Breast epithelium (tissue), 4 donors: ENCODE measurements at regions not wholly inside any gene's neighbourhood (a gene's known extent, or its start where the extent isn't known, plus 50 kb on each side); places are given as distances from the start of the nearest gene placed in this dataset.

Experiments used
- DNase-seq, 2 donors: peaks; one replicate each; pipeline ENCODE4 v3.0.0-alpha.2; 2019; ENCODE audit warnings: low spot score in 2 of 2
- H3K27ac ChIP-seq, 2 donors: fragments of 200-600 bp; sonication (generic) in 1 of 2; one replicate each; pipeline ENCODE4 v1.5.1; 2016 to 2019; ENCODE audit warnings: mild to moderate bottlenecking in 1 of 2
- H3K27me3 ChIP-seq, 2 donors: fragments of 200-600 bp; sonication (generic) in 1 of 2; one replicate each; pipeline versions ENCODE4 v1.5.1 to v1.6.0; 2017 to 2019; ENCODE audit warnings: control low read depth in 1 of 2, mild to moderate bottlenecking in 1 of 2
- H3K36me3 ChIP-seq: fragments of 200-600 bp; one replicate; pipeline ENCODE4 v1.5.1; 2019
- H3K4me1 ChIP-seq, 2 donors: fragments of 200-600 bp; sonication (generic); one replicate each; pipeline ENCODE4 v1.5.1; 2016 to 2019; ENCODE audit warnings: control low read depth in 1 of 2
- H3K4me3 ChIP-seq, 3 donors: fragments of 200-600 bp; sonication (generic); 1 replicate in 2 of 3; 2 replicates in 1 of 3; pipeline ENCODE4 v1.5.1; 2016 to 2019; ENCODE audit warnings: mild to moderate bottlenecking in 3 of 3, moderate library complexity in 2 of 3
- H3K9me3 ChIP-seq, 2 donors: fragments of 200-600 bp; sonication (generic) in 1 of 2; one replicate each; pipeline ENCODE4 v1.5.1; 2016 to 2019; ENCODE audit warnings: control low read depth in 1 of 2
- POLR2A ChIP-seq: fragments of 450-650 bp; IDR thresholded peaks from one replicate; pipeline ENCODE4 v1.6.1; 2016; ENCODE audit warnings: antibody characterized with exemption, mild to moderate bottlenecking, moderate library complexity
- POLR2AphosphoS5 ChIP-seq, 3 donors: sonication (generic); formaldehyde crosslinking; IDR thresholded peaks; one replicate each; pipeline ENCODE4 v1.6.1; 2017; ENCODE audit warnings: antibody characterized with exemption in 3 of 3
- intact Hi-C: fragments of 100-400 bp; cut with DNase I; formaldehyde crosslinking; loops from one replicate; pipeline ENCODE4 v1.15.1; 2023; ENCODE audit warnings: low total_unique reads
- TF ChIP-seq, protein P1 (sequence below), 3 donors: fragments of 450-650 bp; IDR thresholded peaks; one replicate each; pipeline ENCODE4 v1.5.1; 2016 to 2017; ENCODE audit warnings: antibody characterized with exemption in 3 of 3, mild to moderate bottlenecking in 3 of 3, moderate library complexity in 3 of 3

DNA sequence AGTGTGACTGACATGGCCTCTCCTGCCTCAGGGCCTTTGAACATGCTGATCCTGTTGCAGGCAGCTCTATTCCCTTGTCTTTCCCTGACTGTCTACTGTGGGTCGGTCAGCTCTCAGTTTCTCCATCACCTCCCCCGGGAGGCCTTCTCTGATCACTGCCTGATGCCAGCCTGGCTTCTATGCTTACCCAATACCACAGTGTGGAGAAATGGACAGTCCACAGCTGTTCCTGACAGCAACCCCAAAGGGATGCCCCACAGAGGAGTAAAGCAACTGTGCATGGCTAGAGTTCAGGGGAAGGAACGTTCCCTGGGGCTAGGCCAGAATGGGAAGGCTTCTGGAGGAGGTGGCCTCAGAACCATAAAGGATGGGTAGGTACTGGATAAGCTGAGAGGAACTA, 354.3 kb downstream of the MIAT start:
- Histone ChIP-seq H3K36me3 (no peaks in the 10 kb centered on the region), H3K27ac (no peak overlapping the region), H3K4me3 (no peak overlapping the region), H3K27me3 (peaks cover 0 to 4% of the 10 kb centered on the region in 2 donors), H3K4me1 (no peaks in the 10 kb centered on the region), H3K9me3 (no peaks in the 10 kb centered on the region)
- intact Hi-C loops, result no loop called here
- no peak for DNase-seq
- TF ChIP-seq POLR2AphosphoS5 (IDR thresholded peaks at IDR 0.05) (no peak), POLR2A (no peak)
- TF ChIP-seq, protein P1, sequence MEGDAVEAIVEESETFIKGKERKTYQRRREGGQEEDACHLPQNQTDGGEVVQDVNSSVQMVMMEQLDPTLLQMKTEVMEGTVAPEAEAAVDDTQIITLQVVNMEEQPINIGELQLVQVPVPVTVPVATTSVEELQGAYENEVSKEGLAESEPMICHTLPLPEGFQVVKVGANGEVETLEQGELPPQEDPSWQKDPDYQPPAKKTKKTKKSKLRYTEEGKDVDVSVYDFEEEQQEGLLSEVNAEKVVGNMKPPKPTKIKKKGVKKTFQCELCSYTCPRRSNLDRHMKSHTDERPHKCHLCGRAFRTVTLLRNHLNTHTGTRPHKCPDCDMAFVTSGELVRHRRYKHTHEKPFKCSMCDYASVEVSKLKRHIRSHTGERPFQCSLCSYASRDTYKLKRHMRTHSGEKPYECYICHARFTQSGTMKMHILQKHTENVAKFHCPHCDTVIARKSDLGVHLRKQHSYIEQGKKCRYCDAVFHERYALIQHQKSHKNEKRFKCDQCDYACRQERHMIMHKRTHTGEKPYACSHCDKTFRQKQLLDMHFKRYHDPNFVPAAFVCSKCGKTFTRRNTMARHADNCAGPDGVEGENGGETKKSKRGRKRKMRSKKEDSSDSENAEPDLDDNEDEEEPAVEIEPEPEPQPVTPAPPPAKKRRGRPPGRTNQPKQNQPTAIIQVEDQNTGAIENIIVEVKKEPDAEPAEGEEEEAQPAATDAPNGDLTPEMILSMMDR (IDR thresholded peaks at IDR 0.05), result no peak

DNA sequence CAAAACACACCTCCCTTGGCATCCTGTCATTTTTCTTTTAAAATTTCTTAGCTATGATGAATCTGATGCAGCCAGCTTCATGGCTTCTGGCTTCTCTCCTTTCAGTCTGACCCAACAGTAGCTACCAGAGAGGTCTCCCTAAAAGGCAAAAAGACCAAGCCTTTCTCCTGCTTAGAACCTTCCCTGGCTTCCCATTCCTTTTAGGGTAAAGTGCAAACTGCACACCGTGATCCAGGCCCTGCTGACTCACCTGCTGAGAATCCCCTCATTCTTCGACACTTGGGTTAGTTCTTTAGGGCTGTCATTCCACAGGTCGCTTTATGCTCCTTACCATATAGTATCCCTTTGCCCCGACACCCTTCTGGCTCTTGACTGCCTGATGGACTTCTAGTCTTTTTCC, 362.4 kb downstream of the MIAT start:
- Histone ChIP-seq H3K36me3 (no peaks in the 10 kb centered on the region), H3K4me3 (no peak overlapping the region), H3K27me3 (peaks cover 0 to 8% of the 10 kb centered on the region in 2 donors), H3K27ac (no peak overlapping the region), H3K9me3 (no peaks in the 10 kb centered on the region), H3K4me1 (no peaks in the 10 kb centered on the region)
- TF ChIP-seq POLR2A, result no peak
- TF ChIP-seq, protein P1 (IDR thresholded peaks at IDR 0.05), result no peak
- TF ChIP-seq POLR2AphosphoS5 (IDR thresholded peaks at IDR 0.05), result no peak
- DNase-seq, result no peak
- intact Hi-C loops, result no loop called here

DNA sequence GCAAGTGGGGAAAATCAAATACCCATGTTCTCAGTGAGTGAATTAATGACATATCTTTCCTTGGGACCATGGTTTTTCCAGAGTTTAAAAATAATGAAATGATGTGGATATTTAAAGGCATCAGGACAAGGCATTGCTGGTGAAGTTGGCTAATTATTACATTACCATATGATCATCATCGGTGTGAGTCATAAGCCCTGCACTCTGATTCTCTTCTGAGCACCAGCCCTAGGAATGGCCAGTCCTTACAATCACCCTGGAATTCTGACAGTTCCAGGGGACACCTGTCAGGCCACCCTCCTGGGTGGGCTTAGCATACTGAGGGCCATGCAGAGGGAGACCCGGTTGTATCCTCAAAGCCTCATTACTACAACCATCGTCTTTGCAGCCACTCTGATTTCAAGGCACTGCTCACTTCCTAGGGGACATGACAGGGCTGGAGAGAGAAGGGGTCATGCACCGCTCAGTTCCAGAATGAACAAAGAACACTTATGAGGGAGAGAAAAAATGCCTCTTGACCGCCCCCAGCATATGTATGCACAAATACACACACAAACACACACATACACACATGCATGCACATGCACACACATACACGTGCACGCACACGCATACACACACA, 365.0 kb downstream of the MIAT start:
- no peak for DNase-seq
- no peaks in the 10 kb centered on the region for H3K4me1 ChIP-seq
- H3K9me3 ChIP-seq, result no peaks in the 10 kb centered on the region
- H3K27ac ChIP-seq, result no peak overlapping the region
- no peak overlapping the region for H3K4me3 ChIP-seq
- intact Hi-C loops, result no loop called here
- peaks cover 0 to 8% of the 10 kb centered on the region in 2 donors for H3K27me3 ChIP-seq
- no peaks in the 10 kb centered on the region for H3K36me3 ChIP-seq
- TF ChIP-seq POLR2AphosphoS5 (IDR thresholded peaks at IDR 0.05), result no peak
- TF ChIP-seq, protein P1 (IDR thresholded peaks at IDR 0.05), result no peak
- no peak for TF ChIP-seq POLR2A

DNA sequence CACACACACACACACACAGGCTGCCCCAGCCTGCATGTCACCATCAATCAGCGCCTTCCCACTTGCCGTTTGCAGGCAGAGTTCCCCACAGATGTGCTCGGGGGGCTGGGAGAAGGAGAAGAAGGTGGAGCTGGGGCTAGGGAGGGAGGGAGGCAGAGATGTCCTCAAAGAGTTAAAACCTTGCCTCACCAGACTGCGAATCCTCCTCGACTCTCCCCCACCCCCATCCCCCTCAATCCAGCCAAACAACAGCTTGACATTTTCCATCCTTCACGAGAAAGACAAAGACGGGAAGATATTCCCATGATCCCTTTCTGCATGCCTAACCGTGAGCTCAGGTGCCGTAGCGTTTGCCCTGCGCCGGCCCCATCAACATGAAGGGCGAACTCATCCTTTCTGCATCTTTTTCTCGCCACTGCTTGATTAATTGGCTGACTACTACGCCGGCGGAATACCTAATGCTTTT, 365.5 kb downstream of the MIAT start:
- intact Hi-C loops, result no loop called here
- TF ChIP-seq POLR2A (no peak), POLR2AphosphoS5 (IDR thresholded peaks at IDR 0.05) (no peak)
- TF ChIP-seq, protein P1 (IDR thresholded peaks at IDR 0.05), result no peak

DNA sequence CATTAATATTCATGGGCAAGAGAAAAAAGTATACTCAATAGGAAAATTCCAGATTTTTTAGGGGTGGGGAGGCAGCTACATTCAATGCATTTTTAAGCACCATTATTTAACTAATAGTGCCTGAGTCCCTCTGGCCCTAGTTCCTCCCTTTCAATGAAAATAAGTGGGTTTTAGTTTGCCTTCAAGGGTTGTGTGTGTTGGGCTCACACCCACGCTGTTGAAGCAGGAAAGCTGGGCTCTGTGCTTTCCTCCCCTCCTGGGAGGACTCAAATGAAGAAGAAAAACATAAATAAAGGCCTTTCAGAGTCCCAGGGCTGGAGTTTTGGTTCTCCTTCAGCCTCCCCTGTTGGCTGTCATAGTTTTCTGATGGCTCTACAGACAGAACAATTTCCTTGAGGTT, 366.2 kb downstream of the MIAT start:
- no peak overlapping the region for H3K27ac ChIP-seq
- no peak overlapping the region for H3K4me3 ChIP-seq
- intact Hi-C loops, result no loop called here
- TF ChIP-seq, protein P1 (IDR thresholded peaks at IDR 0.05), result no peak
- TF ChIP-seq POLR2A (no peak), POLR2AphosphoS5 (IDR thresholded peaks at IDR 0.05) (no peak)
- H3K27me3 ChIP-seq, result peaks cover 0 to 8% of the 10 kb centered on the region in 2 donors
- no peaks in the 10 kb centered on the region for H3K36me3 ChIP-seq
- H3K4me1 ChIP-seq, result no peaks in the 10 kb centered on the region
- no peaks in the 10 kb centered on the region for H3K9me3 ChIP-seq
- DNase-seq, result no peak

More for the DNA sequence above, 365.5 kb downstream of the MIAT start:
- Histone ChIP-seq H3K4me1 (no peaks in the 10 kb centered on the region), H3K4me3 (no peak overlapping the region), H3K27ac (no peak overlapping the region), H3K36me3 (no peaks in the 10 kb centered on the region), H3K9me3 (no peaks in the 10 kb centered on the region), H3K27me3 (peaks cover 0 to 8% of the 10 kb centered on the region in 2 donors)
- DNase-seq, result no peak
